BE2C (cell line): ENCODE measurements at regions not wholly inside any gene's neighbourhood (a gene's known extent, or its start where the extent isn't known, plus 50 kb on each side); places are given as distances from the start of the nearest gene placed in this dataset.

Experiments used
- DNase-seq: peaks from one replicate; pipeline ENCODE4 v3.0.0-alpha.2; 2020
- H3K27me3 ChIP-seq: fragments of 250-450 bp; sonication (Bioruptor Pico); 2 replicates; pipeline ENCODE4 v1.5.1; 2020; ENCODE audit warnings: mild to moderate bottlenecking
- H3K36me3 ChIP-seq: fragments of 250-450 bp; sonication (Bioruptor Pico); 2 replicates; pipeline ENCODE4 v1.5.1; 2020; ENCODE audit warnings: mild to moderate bottlenecking
- H3K4me1 ChIP-seq: fragments of 250-450 bp; sonication (Bioruptor Pico); 2 replicates; pipeline ENCODE4 v1.5.1; 2020
- H3K4me3 ChIP-seq: 2 replicates; pipeline ENCODE4 v1.5.1; 2011; ENCODE audit warnings: low read depth, low read length
- H3K9me3 ChIP-seq: fragments of 250-450 bp; sonication (Bioruptor Pico); 2 replicates; pipeline ENCODE4 v1.5.1; 2020
- TF ChIP-seq, protein P1 (sequence below): IDR thresholded peaks from 2 replicates; pipeline ENCODE4 v1.5.1; 2012; ENCODE audit warnings: mild to moderate bottlenecking, low read depth, low read length

DNA sequence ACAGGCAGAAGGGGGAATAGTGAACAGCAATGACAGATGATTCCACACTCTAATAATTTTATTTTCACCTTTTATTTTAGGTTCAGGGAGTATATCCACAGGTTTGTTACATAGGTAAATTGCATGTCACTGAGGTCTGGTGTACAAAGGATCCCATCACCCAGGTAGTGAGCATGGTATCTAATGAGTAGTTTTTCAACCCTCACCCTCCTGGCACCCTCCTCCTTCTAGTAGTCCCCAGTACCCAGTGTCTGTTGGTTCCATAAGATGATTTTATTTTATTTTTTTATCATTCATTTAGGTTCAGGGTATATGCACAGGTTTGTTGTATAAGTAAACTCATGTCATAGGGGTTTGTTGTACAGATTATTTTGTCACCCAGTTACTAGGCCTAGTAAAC, 58.6 kb upstream of the UGT8 start:
- DNase-seq, result no peak
- TF ChIP-seq, protein P1, sequence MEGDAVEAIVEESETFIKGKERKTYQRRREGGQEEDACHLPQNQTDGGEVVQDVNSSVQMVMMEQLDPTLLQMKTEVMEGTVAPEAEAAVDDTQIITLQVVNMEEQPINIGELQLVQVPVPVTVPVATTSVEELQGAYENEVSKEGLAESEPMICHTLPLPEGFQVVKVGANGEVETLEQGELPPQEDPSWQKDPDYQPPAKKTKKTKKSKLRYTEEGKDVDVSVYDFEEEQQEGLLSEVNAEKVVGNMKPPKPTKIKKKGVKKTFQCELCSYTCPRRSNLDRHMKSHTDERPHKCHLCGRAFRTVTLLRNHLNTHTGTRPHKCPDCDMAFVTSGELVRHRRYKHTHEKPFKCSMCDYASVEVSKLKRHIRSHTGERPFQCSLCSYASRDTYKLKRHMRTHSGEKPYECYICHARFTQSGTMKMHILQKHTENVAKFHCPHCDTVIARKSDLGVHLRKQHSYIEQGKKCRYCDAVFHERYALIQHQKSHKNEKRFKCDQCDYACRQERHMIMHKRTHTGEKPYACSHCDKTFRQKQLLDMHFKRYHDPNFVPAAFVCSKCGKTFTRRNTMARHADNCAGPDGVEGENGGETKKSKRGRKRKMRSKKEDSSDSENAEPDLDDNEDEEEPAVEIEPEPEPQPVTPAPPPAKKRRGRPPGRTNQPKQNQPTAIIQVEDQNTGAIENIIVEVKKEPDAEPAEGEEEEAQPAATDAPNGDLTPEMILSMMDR, result no peak
- no peaks in the 10 kb centered on the region for H3K36me3 ChIP-seq

DNA sequence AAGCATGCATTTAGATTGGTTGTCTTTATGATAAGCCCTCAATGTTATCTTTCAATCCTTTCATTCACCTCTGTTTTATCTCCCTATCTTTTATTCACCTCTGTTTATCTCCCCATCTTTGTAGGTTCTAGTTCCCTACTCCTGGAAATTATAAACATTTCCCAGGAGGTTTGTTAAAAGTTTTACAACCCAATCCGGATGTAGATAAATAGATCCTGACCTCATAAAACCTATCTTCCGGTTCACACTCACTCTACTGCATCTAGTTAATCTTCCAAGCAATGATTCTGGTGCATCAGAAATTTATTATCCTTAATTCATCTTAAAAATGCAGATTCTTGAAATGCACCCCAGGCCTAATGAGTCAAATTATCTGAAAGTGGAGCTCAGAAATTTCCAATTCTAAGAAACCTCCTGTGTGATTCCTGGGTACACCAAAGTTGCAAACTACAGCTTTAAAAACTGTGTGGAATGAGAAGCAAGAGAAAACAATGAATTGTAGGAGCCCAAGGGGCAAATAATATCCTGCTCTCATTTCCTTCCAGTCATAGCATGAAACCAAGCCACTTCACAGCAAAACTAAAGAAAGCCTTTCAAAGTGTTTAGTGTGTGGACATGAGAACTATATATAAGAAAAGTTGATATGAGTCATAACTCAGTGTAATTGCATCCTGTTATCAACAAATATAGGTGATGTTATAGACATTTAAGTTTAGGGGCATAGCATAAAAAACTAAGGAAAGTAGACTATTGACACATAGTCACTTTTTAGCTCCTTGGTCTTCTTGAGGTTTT, 51.1 kb upstream of the UGT8 start:
- Histone ChIP-seq H3K36me3 (no peaks in the 10 kb centered on the region), H3K9me3 (no peaks in the 10 kb centered on the region), H3K4me1 (no peaks in the 10 kb centered on the region), H3K27me3 (no peaks in the 10 kb centered on the region), H3K4me3 (no peak overlapping the region)
- TF ChIP-seq, protein P1, result no peak
- no peak for DNase-seq

More for the DNA sequence above, 58.6 kb upstream of the UGT8 start:
- no peaks in the 10 kb centered on the region for H3K9me3 ChIP-seq
- no peak overlapping the region for H3K4me3 ChIP-seq
- no peaks in the 10 kb centered on the region for H3K4me1 ChIP-seq
- no peaks in the 10 kb centered on the region for H3K27me3 ChIP-seq
